Mucosa of stomach (tissue), 1 donor: ENCODE measurements at regions not wholly inside any gene's neighbourhood (a gene's known extent, or its start where the extent isn't known, plus 50 kb on each side); places are given as distances from the start of the nearest gene placed in this dataset.

Experiments
- H3K27me3 ChIP-seq: one replicate; pipeline ENCODE4 v1.7.0; 2013; ENCODE audit warnings: mild to moderate bottlenecking, low read length; ENCODE audit not compliant: control insufficient read depth, insufficient read depth
- H3K36me3 ChIP-seq: one replicate; pipeline ENCODE4 v1.7.0; 2013; ENCODE audit warnings: low read length; ENCODE audit not compliant: control insufficient read depth, insufficient read depth
- H3K4me1 ChIP-seq: one replicate; pipeline ENCODE4 v1.7.0; 2013; ENCODE audit warnings: mild to moderate bottlenecking, low read length; ENCODE audit not compliant: control insufficient read depth, insufficient read depth
- H3K4me3 ChIP-seq: one replicate; pipeline ENCODE4 v1.7.0; 2013; ENCODE audit warnings: low read length
- H3K9ac ChIP-seq: one replicate; pipeline ENCODE4 v1.7.0; 2013; ENCODE audit warnings: mild to moderate bottlenecking, low read length, moderate library complexity
- H3K9me3 ChIP-seq: one replicate; pipeline ENCODE4 v1.7.0; 2013; ENCODE audit warnings: mild to moderate bottlenecking, low read length, moderate library complexity; ENCODE audit not compliant: control insufficient read depth
- donor health status: Pancreatic carcinoma.

- Histone ChIP-seq H3K4me3 (no peak overlapping the region), H3K36me3 (no peaks in the 10 kb centered on the region), H3K9ac (no peak overlapping the region), H3K9me3 (no peaks in the 10 kb centered on the region), H3K27me3 (no peaks in the 10 kb centered on the region), H3K4me1 (no peaks in the 10 kb centered on the region)
These were observed 214.7 kb upstream of the SYT10 start for GRCh38 chr12:33654313-33654712.

- no peaks in the 10 kb centered on the region for H3K4me1 ChIP-seq
- no peaks in the 10 kb centered on the region for H3K9me3 ChIP-seq
- H3K9ac ChIP-seq = no peak overlapping the region
These were observed 223.5 kb upstream of the SYT10 start for GRCh38 chr12:33663000-33663654.

GRCh38 chr12:33669349-33669748 is 229.7 kb upstream of the SYT10 start:
- Histone ChIP-seq H3K27me3 (no peaks in the 10 kb centered on the region), H3K36me3 (no peaks in the 10 kb centered on the region), H3K9me3 (no peaks in the 10 kb centered on the region), H3K9ac (no peak overlapping the region), H3K4me1 (no peaks in the 10 kb centered on the region), H3K4me3 (no peak overlapping the region)

More at GRCh38 chr12:33663000-33663654, 223.5 kb upstream of the SYT10 start:
- H3K36me3 ChIP-seq = no peaks in the 10 kb centered on the region
- H3K27me3 ChIP-seq = no peaks in the 10 kb centered on the region
- H3K4me3 ChIP-seq = no peak overlapping the region

- no peak overlapping the region for H3K4me3 ChIP-seq
- H3K9ac ChIP-seq = no peak overlapping the region
- H3K27me3 ChIP-seq = no peaks in the 10 kb centered on the region
- no peaks in the 10 kb centered on the region for H3K4me1 ChIP-seq
- no peaks in the 10 kb centered on the region for H3K9me3 ChIP-seq
- H3K36me3 ChIP-seq = no peaks in the 10 kb centered on the region
These were observed 230.7 kb upstream of the SYT10 start for GRCh38 chr12:33670284-33670683.

GRCh38 chr12:33671676-33672075 is 232.1 kb upstream of the SYT10 start:
- no peak overlapping the region for H3K4me3 ChIP-seq
- H3K9ac ChIP-seq = no peak overlapping the region
- H3K36me3 ChIP-seq = no peaks in the 10 kb centered on the region
- no peaks in the 10 kb centered on the region for H3K27me3 ChIP-seq
- no peaks in the 10 kb centered on the region for H3K4me1 ChIP-seq
- no peaks in the 10 kb centered on the region for H3K9me3 ChIP-seq

GRCh38 chr12:33672836-33673577 is 233.4 kb upstream of the SYT10 start:
- H3K27me3 ChIP-seq = no peaks in the 10 kb centered on the region
- H3K9ac ChIP-seq = no peak overlapping the region
- H3K9me3 ChIP-seq = no peaks in the 10 kb centered on the region
- H3K36me3 ChIP-seq = no peaks in the 10 kb centered on the region
- no peak overlapping the region for H3K4me3 ChIP-seq
- H3K4me1 ChIP-seq = no peaks in the 10 kb centered on the region

GRCh38 chr12:33676866-33677265 is 237.2 kb upstream of the SYT10 start:
- H3K9me3 ChIP-seq = no peaks in the 10 kb centered on the region
- no peak overlapping the region for H3K4me3 ChIP-seq
- no peaks in the 10 kb centered on the region for H3K27me3 ChIP-seq

GRCh38 chr12:33678221-33678964 is 238.8 kb upstream of the SYT10 start:
- no peak overlapping the region for H3K4me3 ChIP-seq
- no peaks in the 10 kb centered on the region for H3K36me3 ChIP-seq
- H3K4me1 ChIP-seq = no peaks in the 10 kb centered on the region
- no peaks in the 10 kb centered on the region for H3K9me3 ChIP-seq
- H3K9ac ChIP-seq = no peak overlapping the region
- no peaks in the 10 kb centered on the region for H3K27me3 ChIP-seq

More at GRCh38 chr12:33676866-33677265, 237.2 kb upstream of the SYT10 start:
- Histone ChIP-seq H3K4me1 (no peaks in the 10 kb centered on the region), H3K9ac (no peak overlapping the region), H3K36me3 (no peaks in the 10 kb centered on the region)

GRCh38 chr12:33690562-33690961 is 250.9 kb upstream of the SYT10 start:
- Histone ChIP-seq H3K36me3 (no peaks in the 10 kb centered on the region), H3K9me3 (no peaks in the 10 kb centered on the region), H3K9ac (no peak overlapping the region), H3K4me1 (no peaks in the 10 kb centered on the region), H3K4me3 (no peak overlapping the region), H3K27me3 (no peaks in the 10 kb centered on the region)

- Histone ChIP-seq H3K4me1 (no peaks in the 10 kb centered on the region), H3K9ac (no peak overlapping the region), H3K4me3 (no peak overlapping the region), H3K36me3 (no peaks in the 10 kb centered on the region), H3K27me3 (no peaks in the 10 kb centered on the region), H3K9me3 (no peaks in the 10 kb centered on the region)
These were observed 263.6 kb upstream of the SYT10 start for GRCh38 chr12:33703221-33703620.

GRCh38 chr12:33706927-33707326 is 267.3 kb upstream of the SYT10 start:
- Histone ChIP-seq H3K9me3 (no peaks in the 10 kb centered on the region), H3K9ac (no peak overlapping the region), H3K36me3 (no peaks in the 10 kb centered on the region), H3K4me3 (no peak overlapping the region), H3K27me3 (no peaks in the 10 kb centered on the region), H3K4me1 (no peaks in the 10 kb centered on the region)

- H3K4me1 ChIP-seq = no peaks in the 10 kb centered on the region
- no peaks in the 10 kb centered on the region for H3K27me3 ChIP-seq
- H3K36me3 ChIP-seq = no peaks in the 10 kb centered on the region
- H3K9me3 ChIP-seq = no peaks in the 10 kb centered on the region
- no peak overlapping the region for H3K4me3 ChIP-seq
- no peak overlapping the region for H3K9ac ChIP-seq
These were observed 269.3 kb upstream of the SYT10 start for GRCh38 chr12:33708935-33709334.
